Stimulated activated CD8-positive, alpha-beta memory T cell treated with anti-CD3 and anti-CD28 coated beads, Interleukin-2, amount 100 ng/mL, for 48 hours (primary cell): ENCODE measurements at regions not wholly inside any gene's neighbourhood (a gene's known extent, or its start where the extent isn't known, plus 50 kb on each side); places are given as distances from the start of the nearest gene placed in this dataset.

Source experiments
- DNase-seq, 2 donors: peaks; one replicate each; pipeline ENCODE4 v3.0.0-alpha.2; 2020; ENCODE audit warnings: low read depth in 2 of 2

DNA sequence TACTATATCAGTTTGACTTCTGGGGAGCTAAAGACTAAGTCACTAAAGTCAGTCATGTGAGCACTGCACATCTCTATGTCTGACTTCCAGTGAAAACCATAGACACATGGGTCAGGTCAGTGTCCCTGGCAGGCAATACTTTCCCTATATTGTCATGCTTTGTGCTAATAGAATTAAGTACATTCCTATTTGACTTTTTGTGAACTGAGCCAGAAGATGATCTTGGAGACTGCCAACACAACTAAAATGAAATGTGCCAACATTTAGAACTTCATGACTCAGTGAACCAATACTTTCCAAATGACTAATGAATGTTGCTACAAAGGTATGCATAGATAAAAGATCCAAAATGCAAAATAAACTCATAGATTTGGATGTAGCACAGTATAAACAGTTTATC is 820.8 kb upstream of the FAM98A start:
- no peak for DNase-seq

DNA sequence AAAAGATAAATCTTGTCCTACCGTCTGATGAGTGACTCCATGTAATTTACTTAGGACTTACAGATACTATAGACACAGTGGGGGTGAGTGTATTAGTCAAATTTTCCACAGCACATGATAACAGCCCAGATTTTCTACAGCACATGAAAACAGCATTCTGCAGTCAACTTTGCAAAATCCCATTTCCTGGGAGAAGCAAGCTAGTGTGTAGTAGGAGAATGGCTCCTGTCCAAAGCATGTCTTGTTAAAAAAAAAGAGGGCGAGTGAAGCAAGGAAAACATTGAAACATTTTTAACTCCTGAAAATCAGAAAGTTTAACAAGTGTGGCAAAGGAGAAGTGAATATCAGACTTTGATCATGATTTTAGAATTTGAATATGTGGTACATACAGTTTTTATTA is 817.8 kb upstream of the FAM98A start:
- no peak for DNase-seq

DNA sequence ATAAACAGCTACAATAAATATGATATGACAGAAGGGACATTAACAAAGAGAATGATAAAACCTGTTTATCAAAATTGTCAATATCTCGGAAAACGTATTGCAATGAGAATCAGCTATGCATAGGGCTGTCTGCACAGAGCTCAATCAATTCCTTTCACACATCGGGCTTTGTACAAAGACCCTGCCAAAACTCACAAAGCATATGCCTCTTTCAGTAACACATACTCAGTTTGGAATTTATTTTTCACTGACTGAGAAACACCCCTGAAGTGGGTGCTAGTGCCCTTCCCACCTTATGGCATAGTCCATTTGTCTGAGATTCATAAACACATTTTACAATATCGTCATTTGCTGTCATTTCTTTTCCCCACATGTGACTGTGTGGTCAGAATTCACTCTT is 815.8 kb upstream of the FAM98A start:
- no peak for DNase-seq

DNA sequence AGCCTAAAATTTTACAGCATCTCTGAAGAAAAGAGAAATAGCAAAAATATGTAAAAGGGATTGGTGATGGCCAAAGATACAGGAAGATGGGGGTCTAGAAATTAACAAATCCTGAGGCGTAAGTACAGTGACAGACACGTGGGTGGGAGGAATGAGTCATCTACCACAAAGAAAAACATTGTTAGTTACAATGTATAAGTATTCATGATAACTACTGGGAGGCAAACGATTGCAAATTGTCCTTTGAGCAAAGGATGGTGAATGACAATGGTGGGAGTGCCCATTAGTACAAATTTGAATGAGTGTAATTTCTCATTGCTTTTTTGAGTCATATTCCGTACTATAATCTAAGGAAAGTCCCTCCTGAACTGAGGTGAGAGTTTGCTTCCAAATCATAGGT is 809.0 kb upstream of the FAM98A start:
- no peak for DNase-seq

DNA sequence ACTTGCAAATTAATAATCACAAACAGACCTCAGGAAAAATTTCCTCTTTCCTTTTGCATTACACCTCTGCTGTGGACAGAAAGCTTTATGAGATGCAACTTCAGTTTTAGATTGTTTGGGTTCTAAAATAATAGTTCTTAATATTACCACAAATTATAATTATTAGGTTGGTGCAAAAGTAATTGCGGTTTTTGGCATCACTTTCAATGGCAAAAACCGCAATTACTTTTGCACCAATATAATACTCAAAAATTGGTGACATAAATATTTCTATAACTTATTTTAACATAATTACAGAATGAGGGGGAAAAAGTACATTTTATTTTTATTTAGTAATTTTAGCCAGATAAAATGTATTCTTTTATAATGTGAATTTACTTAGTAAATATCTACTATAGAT is 804.4 kb upstream of the FAM98A start:
- no peak for DNase-seq

DNA sequence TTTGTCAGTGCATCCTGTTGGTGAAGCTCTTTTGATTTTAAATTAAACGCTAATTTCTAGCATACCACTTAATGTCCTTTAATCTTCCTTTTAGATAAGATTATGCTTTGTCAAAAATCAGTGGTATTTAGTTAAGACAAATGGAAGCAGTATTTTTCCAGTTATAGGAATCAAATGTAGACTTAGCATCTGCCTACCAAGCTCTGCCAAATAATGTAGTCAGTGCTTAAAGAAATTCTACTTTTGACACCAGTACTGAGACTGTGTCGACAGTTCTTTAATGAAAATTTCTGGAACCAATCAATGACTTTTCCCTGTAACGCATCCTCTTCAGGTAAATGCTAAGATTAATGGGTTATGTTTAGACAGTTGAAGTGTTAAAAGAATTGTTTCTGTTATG is 803.3 kb upstream of the FAM98A start:
- DNase-seq: no peak

DNA sequence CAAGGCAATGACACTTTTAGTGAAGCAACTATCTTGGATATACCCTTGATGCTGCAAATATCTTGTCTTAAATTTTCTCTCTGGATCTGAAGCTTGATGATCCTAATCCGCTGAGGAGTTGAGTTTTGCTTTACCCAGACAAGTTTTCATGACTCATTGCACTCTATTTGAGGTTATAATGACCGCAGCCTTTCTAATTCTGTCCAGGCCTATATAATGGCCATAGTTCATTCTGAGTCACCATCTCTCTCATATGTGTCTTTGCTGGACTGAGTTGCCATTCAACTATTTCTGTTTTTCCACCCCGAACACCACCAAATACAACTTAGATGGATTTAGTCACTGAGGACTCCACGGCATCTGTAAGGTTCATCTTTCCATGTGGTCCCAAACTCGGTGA is 802.1 kb upstream of the FAM98A start:
- no peak for DNase-seq

DNA sequence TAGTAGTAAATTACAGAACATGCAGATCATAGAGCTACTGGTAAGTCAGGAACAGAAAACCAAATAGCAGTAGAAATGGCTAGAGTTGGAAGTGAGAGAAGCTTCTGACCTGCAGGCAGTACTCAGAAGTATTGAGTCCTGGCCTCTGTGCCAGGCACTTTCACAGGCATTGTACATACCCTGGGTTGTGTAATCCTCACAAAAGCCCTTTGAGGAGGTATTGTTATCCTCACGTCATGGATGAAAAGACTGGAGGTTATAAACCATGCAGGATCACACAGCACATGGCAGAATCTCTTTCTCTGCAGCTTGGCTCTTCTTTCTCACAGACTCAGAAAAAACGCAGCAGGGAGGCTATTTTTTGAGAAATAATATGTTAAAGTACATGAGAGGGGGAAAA is 789.3 kb upstream of the FAM98A start:
- DNase-seq: no peak

DNA sequence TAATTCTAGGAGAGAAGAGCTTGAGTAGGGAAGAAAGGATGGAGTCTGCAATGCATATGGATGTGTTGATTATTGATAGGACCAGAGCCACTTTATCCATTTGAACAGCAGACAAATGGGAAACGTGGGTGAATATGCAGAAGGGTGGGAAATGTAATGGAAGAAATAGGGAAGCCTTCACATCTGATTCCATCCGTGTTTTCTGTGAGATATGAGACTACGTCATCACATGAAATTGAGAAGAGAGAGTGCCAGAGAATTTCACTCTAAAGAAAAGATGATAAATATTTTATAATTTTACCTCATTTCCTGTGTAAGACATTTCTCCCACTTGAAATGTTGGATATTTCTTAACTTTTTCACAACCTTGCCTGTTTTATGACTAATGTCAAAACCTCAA is 788.4 kb upstream of the FAM98A start:
- no peak for DNase-seq

DNA sequence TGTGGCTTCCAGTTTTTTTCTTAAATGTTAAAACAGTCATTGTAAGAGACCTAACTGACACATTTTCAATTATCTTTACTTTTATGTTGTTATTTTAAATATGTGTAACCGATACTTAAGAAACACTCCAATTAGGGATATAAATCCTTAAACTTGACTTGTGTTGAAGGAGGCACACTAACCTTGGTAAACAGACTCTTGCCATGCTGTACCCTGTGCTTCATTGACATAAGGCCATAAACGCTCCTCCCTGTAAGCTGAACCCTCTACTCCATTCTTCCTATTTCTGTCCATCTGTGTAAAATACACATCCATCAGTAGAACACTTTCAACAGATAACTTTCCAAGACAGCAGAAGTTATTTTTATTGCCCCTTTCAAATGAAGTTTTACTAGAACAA is 780.5 kb upstream of the FAM98A start:
- DNase-seq: no peak

DNA sequence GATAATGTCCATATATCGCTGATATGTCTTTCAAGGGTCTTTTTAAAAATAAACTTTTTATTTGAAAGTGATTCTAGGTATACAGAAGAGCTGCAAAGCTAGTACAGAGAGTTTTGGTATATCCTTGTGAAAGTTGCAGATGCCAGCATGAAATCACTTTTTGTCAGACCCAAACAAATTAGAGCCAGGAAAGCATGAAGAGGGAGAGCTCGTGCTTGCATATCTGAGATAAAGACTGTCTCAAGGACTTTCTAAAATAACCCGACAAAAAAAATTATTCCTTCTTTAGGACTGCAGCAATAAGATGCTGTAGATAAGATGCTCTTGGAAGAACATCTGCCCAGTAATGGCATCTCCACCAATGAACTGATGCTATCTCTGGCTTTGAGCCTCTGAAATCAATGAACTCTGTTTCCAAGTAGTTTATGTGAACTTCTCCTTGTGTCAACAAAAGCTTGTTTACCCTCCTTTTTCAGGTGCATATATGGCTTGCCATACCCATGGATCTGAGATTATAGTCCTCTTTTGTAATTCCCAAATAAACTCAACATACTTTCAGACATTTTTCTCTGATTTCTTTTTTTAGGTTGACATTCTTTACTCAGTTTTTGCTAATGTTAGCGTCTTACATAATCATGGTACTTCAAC is 774.6 kb upstream of the FAM98A start:
- DNase-seq: no peak

DNA sequence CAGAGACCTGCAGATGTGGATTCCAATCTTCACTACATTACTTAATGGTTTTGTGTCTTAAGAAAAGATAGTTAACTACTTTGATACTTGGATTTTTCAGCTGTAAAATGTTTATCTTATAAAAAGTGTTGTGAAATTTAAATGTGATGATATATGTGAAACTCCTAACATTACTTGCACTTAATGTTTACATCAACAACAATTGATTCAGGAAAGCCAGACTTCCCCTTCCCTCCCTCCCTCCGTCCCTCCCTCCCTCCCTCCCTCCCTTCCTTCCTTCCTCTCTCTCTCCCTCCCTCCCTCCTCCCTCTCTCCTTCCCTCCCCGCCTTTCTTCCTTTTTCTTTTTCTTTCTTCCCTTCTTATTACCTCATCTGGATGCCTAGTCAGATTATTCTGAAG is 773.9 kb upstream of the FAM98A start:
- no peak for DNase-seq

DNA sequence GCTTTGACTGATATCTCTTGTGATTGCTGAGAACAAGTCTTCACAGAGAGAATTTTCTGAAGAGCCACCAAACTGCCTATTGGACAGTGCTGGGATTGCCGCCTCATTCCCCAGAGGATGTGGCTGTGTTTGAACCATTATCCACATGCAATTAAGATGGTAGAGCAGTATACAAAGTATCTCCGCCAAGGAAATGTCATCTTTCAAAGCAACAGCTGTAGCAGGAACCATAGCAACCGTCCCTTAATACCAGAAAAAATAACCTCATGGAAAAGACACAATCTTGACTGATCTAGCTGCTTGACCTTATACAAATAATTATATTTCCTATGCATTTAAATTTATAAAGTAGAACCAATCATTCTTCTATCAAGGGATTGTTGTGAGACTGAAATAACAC is 772.6 kb upstream of the FAM98A start:
- DNase-seq: no peak

DNA sequence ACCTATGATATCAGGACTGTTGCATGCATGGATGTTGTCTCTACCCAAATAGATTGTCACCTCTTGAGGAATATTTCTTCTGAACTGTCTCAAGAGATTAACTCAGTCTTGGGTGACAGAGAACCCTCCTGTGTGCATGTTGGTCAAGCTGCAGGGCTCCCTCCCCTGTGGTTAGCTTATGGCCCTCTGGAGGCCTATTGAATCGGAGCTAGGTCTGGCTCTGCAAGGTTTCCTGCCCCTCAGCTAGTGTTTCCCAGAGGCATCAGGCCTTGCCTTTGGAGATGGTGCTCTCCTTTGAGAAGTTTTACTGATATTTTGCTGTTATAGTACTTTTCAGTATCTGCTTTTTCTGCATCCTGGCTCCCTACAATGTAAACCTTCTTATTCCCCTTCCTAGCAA is 769.2 kb upstream of the FAM98A start:
- no peak for DNase-seq

DNA sequence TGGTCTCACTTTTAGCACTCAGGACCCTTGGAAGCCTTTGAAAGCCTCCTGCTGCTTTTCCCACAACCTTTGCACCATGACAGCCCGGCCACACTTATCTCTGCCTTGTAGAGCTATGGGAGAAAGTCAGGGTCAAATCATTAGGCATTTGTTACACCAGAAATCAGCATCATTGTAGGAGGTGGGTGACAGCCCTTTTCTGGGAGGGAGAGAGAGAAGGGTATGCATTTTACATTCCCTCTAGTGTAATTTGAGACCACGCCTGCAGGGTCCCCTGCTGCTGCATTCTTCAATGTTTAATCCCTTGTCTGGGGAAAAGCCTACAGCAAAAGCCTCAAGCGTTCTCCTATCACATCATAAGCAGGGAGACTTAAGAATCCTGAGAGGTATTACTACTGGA is 766.8 kb upstream of the FAM98A start:
- no peak for DNase-seq

DNA sequence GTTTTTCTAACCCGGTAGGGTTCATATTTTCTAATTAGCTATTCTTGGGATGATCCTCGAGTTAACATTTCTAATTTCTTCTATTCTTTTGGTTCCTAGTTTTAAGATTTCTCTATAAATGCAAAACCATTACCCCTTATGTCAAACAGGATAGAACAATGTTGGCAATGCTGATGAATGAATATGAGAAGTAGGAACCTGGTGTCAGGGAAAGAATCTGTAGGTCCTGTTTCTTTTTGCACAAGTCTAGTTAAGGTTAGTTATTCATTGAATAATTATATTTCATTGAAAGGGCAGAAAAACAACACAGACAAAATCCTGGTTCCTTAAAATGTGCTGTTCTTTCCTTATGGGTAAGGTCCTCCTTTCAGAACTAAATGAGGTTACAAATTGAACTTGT is 766.4 kb upstream of the FAM98A start:
- DNase-seq: no peak

DNA sequence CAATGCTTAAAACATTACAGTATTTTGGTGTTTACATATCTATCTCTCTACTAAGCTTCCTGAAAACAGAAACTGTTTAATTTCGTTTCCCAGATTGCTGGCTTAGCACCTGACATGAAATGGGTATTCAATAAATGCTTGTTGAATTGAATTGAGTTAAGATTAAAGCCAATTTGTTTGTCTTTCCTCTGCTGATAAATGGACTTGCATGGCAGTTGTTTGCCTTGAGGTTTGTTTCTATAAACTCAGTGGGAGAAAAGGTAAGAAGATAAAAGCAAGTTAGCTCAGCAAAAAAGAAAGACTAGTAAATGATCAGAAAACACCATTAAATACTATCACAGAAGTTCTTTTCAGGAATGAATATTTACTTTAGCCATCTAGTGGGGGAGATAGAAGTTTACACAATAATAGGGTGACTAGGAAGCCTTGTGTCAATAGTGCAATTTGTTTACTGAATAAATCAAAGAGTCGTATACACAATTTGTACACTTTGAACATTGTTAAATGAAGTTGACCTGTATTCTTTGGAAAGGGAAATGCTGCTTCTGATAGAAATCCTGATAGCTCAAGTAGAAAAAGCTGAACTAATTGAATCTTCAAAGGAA is 754.5 kb upstream of the FAM98A start:
- no peak for DNase-seq

DNA sequence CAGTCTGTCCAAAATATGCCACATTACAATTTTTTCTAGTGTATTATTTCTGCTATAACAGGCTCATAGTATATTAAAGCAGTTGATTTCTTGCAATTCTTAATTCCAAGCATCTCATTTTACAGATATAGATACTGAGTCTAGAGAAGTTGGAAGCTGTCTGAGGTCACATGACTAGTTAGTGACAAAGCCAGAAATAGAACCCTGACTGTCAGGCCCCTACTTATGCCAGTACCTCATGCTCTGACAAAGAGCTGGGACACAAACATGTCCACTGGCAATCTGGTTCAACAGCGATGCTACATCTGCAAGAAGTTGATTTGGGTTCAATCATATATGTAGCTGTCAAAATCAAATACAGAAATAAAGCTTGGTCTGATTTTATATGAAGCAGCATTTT is 750.4 kb upstream of the FAM98A start:
- DNase-seq: no peak

DNA sequence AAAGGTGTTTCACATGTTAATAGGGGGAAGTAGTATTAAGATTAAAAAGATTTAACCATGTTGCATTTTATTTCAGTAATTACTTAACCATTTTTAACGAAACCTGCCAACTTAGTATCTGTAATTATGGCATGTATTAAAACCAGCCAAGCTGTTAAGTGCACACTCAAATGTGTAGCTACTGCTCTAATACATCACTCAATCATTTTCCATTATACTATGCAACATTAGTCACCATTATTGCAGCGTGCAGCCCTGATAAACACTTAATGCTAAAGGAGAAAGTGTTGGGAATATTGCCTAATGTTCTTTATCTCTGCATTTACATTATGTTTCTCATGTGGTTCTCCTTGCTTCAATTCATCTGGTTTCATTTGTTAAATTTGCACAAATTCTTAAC is 745.9 kb upstream of the FAM98A start:
- no peak for DNase-seq

DNA sequence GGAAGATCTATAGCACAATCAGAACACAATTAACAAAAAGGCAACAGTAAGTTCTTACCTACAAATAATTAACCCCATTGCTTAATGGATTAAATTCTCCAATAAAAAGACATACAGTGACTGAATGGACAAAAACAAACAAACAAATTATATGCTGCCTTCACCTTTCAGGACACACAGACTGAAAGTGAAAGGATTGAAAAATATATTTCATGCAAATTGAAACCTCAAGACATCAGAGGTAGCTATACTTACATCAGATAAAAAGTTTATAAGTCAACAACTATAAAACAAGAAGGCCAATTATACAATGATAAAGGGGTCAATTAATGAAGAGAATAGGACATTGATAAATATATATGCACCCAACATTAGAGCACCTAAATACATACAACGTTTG is 741.2 kb upstream of the FAM98A start:
- DNase-seq: no peak

DNA sequence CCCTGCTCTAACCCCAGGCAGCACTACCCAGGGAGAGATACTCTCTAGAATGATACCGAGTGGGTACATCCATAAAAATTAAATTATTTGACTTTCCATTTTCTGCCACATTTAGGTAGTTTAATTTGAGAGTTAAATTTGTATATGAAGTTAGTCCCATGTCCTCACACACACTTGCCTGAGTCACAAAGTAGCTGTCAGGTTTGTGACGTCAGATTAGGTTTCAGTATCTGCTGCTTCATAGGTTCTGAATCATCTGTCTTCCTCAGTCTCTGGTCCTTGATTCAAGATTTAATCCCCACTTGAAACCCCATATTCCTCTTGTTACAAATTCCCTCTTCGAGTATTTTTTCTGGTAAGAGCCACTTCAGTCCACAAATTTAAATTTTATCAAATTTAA is 738.6 kb upstream of the FAM98A start:
- DNase-seq: no peak

DNA sequence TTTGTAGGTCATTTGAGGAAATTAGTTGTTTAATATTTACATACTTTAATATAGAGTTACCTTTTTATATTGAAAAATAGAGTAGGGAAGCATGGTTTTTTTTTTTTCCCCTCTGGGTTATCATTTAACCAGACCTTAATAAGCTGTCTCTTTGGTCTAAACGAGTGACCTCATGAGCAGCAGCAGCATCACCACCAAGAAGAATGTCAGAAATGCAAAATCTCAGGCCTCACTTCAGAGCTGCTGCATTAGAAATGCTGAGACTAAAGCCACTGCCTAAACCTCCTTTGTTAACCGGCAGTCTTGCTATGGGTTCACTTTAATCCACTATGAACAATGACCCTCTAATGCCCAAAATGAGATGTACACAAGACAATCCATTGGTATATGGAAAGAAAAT is 733.7 kb upstream of the FAM98A start:
- no peak for DNase-seq

DNA sequence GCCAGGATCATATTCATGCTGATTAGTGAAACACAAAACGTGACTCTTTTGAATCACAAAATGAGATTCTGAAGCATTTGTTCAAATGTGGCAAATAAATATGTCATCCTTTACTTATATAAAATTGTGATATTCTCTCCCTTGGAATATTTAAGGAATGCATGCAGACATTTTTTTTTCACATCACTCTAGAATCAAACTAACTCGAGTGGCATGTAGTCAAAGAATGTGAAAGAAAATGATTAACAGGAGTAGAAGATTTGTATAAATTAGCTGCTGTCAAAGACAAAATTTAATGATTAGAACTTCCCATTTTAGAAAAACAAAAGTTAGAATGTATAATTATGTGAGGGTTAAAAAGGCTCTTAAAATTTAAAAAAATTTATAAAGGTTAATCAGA is 721.0 kb upstream of the FAM98A start:
- DNase-seq: no peak

DNA sequence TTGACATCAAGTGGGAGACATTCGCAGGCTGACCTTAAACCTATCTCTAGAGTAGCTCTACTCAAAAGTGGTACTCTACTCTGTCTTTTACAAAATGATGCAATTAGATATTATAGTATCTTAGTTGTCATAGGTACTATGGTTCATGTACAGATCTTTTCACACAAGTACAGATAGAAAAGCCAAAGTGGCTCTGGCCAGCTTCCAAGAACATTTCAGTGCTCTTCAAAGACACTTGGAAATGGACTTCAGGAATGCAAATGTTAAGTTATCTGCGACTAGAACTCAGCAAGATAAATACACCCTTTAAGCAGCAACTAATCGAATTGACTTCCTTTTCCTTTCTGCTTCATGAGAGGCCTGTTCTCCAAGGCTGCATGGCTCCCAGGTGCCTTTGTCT is 718.7 kb upstream of the FAM98A start:
- DNase-seq: no peak
